IPS-18a (cell line): ENCODE measurements at regions not wholly inside any gene's neighbourhood (a gene's known extent, or its start where the extent isn't known, plus 50 kb on each side); places are given as distances from the start of the nearest gene placed in this dataset.
"Not testable (repeated sequence)": the region's sequence is repeated elsewhere in the genome, so short reads cannot be mapped to it uniquely, and the experiment has no call there.

Experiments
- H3K27ac ChIP-seq: one replicate; pipeline ENCODE4 v1.5.1; 2013; ENCODE audit warnings: low read length
- H3K27me3 ChIP-seq: one replicate; pipeline ENCODE4 v1.6.1; 2013; ENCODE audit warnings: mild to moderate bottlenecking, low read length; ENCODE audit not compliant: control insufficient read depth, insufficient read depth
- H3K36me3 ChIP-seq: one replicate; pipeline ENCODE4 v1.6.1; 2013; ENCODE audit warnings: low read depth, low read length; ENCODE audit not compliant: control insufficient read depth
- H3K4me1 ChIP-seq: one replicate; pipeline ENCODE4 v1.6.1; 2013; ENCODE audit warnings: low read depth, low read length; ENCODE audit not compliant: control insufficient read depth
- H3K4me3 ChIP-seq: one replicate; pipeline ENCODE4 v1.5.1; 2013; ENCODE audit warnings: low read length
- H3K9ac ChIP-seq: one replicate; pipeline ENCODE4 v1.6.1; 2013; ENCODE audit warnings: mild to moderate bottlenecking, low read length, moderate library complexity
- H3K9me3 ChIP-seq: one replicate; pipeline ENCODE4 v1.6.1; 2013; ENCODE audit warnings: low read depth, low read length; ENCODE audit not compliant: control insufficient read depth

GRCh38 chr1:242992776-242993175 lies 262.3 kb downstream of the CEP170 start:
- H3K27me3 ChIP-seq, H3K27ac ChIP-seq, H3K4me3 ChIP-seq, H3K9me3 ChIP-seq, H3K4me1 ChIP-seq, H3K9ac ChIP-seq, H3K36me3 ChIP-seq: not testable (repeated sequence)

- not testable (repeated sequence) for H3K4me3 ChIP-seq, H3K9ac ChIP-seq, H3K27ac ChIP-seq, H3K9me3 ChIP-seq, H3K36me3 ChIP-seq, H3K27me3 ChIP-seq, H3K4me1 ChIP-seq
Measured at GRCh38 chr1:242985096-242985495, 270.0 kb downstream of the CEP170 start.

GRCh38 chr1:242973341-242973740 lies 281.7 kb downstream of the CEP170 start:
- H3K9ac ChIP-seq, H3K36me3 ChIP-seq, H3K27ac ChIP-seq, H3K27me3 ChIP-seq, H3K4me1 ChIP-seq, H3K4me3 ChIP-seq, H3K9me3 ChIP-seq: not testable (repeated sequence)

DNA sequence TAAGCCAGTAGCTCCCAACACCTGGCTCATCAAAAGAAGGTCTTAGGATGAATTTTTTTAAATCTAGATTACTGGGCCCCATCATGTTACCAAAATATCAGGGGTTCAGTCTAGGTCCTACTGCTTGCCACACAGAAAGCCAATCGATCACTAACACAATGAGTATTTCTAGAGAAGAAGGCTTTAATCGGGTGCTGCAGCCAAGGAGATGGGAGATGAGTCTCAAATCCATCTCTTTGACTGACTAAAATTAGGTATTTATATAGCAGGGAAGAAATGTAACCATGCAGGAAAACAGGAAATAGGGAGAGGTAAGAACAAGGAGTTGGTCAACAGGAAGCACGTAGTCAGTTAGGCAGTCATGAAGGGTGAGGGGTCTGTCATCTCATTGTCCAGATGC lies 288.2 kb downstream of the CEP170 start:
- H3K27me3 ChIP-seq, result no peaks in the 10 kb centered on the region
- no peaks in the 10 kb centered on the region for H3K36me3 ChIP-seq
- H3K9me3 ChIP-seq, result peaks cover 6% of the 10 kb centered on the region
- H3K4me1 ChIP-seq, result no peaks in the 10 kb centered on the region
- H3K27ac ChIP-seq, result no peak overlapping the region
- H3K9ac ChIP-seq, result no peak overlapping the region
- no peak overlapping the region for H3K4me3 ChIP-seq

DNA sequence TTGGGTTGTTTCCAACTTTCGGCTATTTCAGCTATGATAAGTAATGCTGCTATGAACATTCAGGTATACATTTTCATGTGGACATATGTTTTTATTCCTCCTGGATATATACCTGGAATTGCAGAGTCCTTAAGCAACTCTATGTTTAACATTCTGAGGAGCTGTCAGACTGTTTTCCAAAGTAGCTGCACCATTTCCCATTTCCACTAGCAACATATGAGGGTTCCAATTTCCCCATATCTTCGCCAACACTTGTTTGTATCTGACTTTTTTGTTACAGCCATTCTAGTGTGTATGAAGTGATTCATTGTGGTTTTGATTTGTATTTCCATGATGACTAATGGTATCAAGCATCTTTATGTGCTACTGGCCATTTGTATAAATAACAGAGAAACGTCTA lies 295.7 kb downstream of the CEP170 start:
- not testable (repeated sequence) for H3K27ac ChIP-seq, H3K9me3 ChIP-seq, H3K27me3 ChIP-seq, H3K36me3 ChIP-seq, H3K9ac ChIP-seq, H3K4me3 ChIP-seq, H3K4me1 ChIP-seq

DNA sequence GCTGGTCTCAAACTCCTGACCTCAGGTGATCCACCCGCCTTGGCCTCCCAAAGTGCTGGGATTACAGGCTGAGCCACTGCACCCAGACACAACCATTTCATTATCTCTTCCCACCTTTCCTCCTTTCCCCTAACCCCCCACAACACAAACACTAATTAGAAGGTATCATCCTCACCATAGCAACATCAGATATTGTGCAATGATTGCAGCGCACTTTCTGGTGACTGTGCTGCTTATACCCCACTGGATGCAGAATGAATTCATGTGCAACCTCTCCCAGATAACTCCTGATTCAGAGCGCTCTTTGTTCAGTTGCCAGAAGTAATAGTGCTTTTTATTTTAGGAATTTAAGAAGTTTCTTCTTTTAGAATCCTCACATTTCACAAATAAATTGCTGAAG lies 300.1 kb downstream of the CEP170 start:
- not testable (repeated sequence) for H3K36me3 ChIP-seq, H3K27me3 ChIP-seq, H3K9me3 ChIP-seq, H3K9ac ChIP-seq, H3K4me3 ChIP-seq, H3K27ac ChIP-seq, H3K4me1 ChIP-seq

GRCh38 chr1:242946206-242946605 lies 308.9 kb downstream of the CEP170 start:
- Histone ChIP-seq H3K4me1 (no peaks in the 10 kb centered on the region), H3K27me3 (no peaks in the 10 kb centered on the region), H3K36me3 (no peaks in the 10 kb centered on the region), H3K9ac (no peak overlapping the region), H3K4me3 (no peak overlapping the region), H3K27ac (no peak overlapping the region), H3K9me3 (no peaks in the 10 kb centered on the region)

DNA sequence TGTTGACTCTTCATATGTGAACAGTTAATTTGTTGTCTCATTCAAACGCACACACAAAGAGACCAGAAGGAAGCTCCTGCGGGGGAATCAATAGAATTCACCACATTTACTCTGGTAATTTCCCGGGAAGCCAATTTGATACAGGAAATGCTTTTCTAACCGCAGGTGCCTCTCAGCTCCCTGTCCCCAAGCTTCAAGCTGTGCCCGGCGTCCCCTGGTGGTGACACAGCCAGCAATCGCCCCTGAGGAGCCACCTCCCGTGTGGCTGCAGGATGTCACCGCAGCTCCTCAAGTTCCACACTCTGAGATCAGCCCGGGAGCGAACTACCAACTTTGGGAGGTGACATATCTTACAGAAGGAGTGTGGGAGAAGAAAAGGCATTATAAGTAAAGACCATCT lies 318.4 kb downstream of the CEP170 start:
- not testable (repeated sequence) for H3K4me3 ChIP-seq, H3K27ac ChIP-seq, H3K36me3 ChIP-seq, H3K9ac ChIP-seq, H3K4me1 ChIP-seq, H3K9me3 ChIP-seq, H3K27me3 ChIP-seq

DNA sequence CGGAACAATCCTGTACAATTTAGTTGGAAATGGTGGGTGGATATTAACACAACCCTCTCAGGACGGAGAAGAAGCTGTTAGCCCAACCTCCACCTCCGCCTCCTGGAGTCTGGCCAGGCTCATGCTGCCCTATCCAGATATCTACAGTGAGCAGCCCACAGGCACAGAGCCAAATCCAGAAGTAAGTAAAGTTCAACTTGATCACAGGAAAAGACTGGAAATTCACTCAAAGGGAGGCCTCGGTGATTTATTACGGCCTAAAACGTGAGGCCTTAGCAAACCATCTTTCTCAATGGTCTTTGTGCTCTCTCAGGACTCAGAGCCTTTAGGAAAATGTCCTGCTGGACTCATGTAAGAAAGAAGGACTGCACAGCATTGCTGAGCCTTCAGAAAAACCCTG lies 330.4 kb downstream of the CEP170 start:
- not testable (repeated sequence) for H3K27ac ChIP-seq, H3K36me3 ChIP-seq, H3K4me3 ChIP-seq

DNA sequence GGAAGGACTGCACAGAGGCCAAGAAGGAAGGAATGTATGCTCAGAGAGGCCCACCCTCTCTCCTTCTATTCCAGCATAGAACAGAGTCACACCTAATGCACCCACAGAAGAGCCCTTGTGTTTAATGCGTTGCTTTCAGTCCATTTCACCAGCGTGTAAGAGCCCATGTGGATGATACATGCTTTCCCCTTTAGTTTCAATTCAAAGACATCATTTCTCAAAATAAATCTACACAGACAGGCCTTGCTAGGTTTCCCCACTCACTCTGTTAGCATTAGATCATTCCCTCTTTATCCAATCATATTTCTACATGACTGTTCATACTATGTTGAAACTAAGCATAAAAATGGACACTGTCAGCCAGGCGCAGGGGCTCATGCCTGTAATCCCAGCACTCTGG lies 331.5 kb downstream of the CEP170 start:
- not testable (repeated sequence) for H3K27ac ChIP-seq, H3K4me3 ChIP-seq, H3K27me3 ChIP-seq, H3K9me3 ChIP-seq, H3K36me3 ChIP-seq, H3K9ac ChIP-seq, H3K4me1 ChIP-seq

More for the DNA sequence above, 330.4 kb downstream of the CEP170 start:
- H3K4me1 ChIP-seq, H3K9ac ChIP-seq, H3K9me3 ChIP-seq, H3K27me3 ChIP-seq: not testable (repeated sequence)

DNA sequence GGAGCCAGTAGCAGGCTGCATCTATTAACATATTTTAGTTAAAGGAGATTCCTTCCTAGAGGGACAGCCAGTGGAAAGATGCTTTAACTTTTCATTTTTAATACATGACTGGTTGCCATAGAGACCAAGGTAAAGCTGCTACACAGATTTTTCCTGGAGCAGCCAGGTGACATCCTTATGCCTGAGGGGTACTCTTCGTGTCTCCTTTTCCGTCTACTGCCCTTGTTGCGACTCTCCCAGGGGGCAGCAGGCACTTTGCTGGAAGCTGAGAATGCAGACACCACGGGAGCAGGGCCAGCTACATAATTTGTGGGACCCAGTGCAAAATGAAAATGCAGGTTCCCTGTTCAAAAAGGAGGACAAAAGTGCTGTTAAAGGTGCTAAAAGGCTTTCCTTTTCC lies 340.4 kb downstream of the CEP170 start:
- not testable (repeated sequence) for H3K4me1 ChIP-seq

GRCh38 chr1:242912855-242913254 lies 342.2 kb downstream of the CEP170 start:
- H3K27ac ChIP-seq, H3K27me3 ChIP-seq, H3K4me1 ChIP-seq, H3K9me3 ChIP-seq, H3K36me3 ChIP-seq, H3K4me3 ChIP-seq, H3K9ac ChIP-seq: not testable (repeated sequence)

More for the DNA sequence above, 340.4 kb downstream of the CEP170 start:
- not testable (repeated sequence) for H3K9ac ChIP-seq, H3K4me3 ChIP-seq, H3K27me3 ChIP-seq, H3K9me3 ChIP-seq, H3K27ac ChIP-seq, H3K36me3 ChIP-seq

DNA sequence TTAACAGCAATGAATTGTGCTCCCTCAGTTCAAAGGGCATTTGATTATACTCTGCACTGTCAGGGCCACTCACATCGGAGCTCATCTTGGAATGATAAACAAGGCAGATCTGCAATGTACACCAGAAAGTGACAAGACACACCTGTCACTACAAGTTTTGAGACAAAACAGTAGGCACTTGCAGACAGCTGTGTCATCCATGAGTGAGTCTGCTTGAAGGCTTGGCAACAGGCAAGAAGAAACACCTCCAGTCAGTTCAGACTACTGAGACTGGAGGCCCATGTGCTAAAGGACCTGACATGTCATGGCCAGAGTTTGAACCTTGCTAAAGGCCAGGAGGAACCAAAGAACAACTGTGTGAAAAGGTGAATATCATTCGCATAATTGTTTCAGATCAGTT lies 354.5 kb downstream of the CEP170 start:
- H3K27me3 ChIP-seq, H3K27ac ChIP-seq, H3K9me3 ChIP-seq, H3K9ac ChIP-seq, H3K4me3 ChIP-seq, H3K4me1 ChIP-seq, H3K36me3 ChIP-seq: not testable (repeated sequence)
